Kidney glomerular epithelial cell (primary cell): ENCODE measurements at regions not wholly inside any gene's neighbourhood (a gene's known extent, or its start where the extent isn't known, plus 50 kb on each side); places are given as distances from the start of the nearest gene placed in this dataset.

Experiments used
- DNase-seq: peaks from one replicate; lab custom pipeline; 2025; lab: John Stamatoyannopoulos, UW

GRCh38 chr14:97874394-97874793 is 1077.2 kb downstream of the VRK1 start:
- no peak for DNase-seq

- DNase-seq: no peak
Measured at GRCh38 chr14:97878206-97878605, 1081.0 kb downstream of the VRK1 start.

GRCh38 chr14:97878727-97879126 is 1081.5 kb downstream of the VRK1 start:
- DNase-seq: no peak

GRCh38 chr14:97887690-97888089 is 1090.5 kb downstream of the VRK1 start:
- DNase-seq: no peak

- no peak for DNase-seq
Measured at GRCh38 chr14:97888331-97888730, 1091.1 kb downstream of the VRK1 start.

- DNase-seq: no peak
Measured at GRCh38 chr14:97891515-97891914, 1094.3 kb downstream of the VRK1 start.

- no peak for DNase-seq
Measured at GRCh38 chr14:97894552-97894951, 1097.4 kb downstream of the VRK1 start.

GRCh38 chr14:97900196-97900854 is 1103.1 kb downstream of the VRK1 start:
- no peak for DNase-seq

- no peak for DNase-seq
Measured at GRCh38 chr14:97902630-97903029, 1105.4 kb downstream of the VRK1 start.

GRCh38 chr14:97903821-97904220 is 1106.6 kb downstream of the VRK1 start:
- DNase-seq: no peak

GRCh38 chr14:97912217-97912616 is 1115.0 kb downstream of the VRK1 start:
- DNase-seq: no peak

GRCh38 chr14:97916100-97916499 is 1118.9 kb downstream of the VRK1 start:
- no peak for DNase-seq

GRCh38 chr14:97916669-97917568 is 1119.7 kb downstream of the VRK1 start:
- no peak for DNase-seq

GRCh38 chr14:97920201-97920600 is 1123.0 kb downstream of the VRK1 start:
- DNase-seq: no peak

GRCh38 chr14:97921296-97921695 is 1124.1 kb downstream of the VRK1 start:
- no peak for DNase-seq

- DNase-seq: no peak
Measured at GRCh38 chr14:97924922-97925613, 1127.9 kb downstream of the VRK1 start.

GRCh38 chr14:97930166-97930565 is 1133.0 kb downstream of the VRK1 start:
- no peak for DNase-seq

- DNase-seq: no peak
Measured at GRCh38 chr14:97931273-97931672, 1134.1 kb downstream of the VRK1 start.

- DNase-seq: no peak
Measured at GRCh38 chr14:97942921-97943320, 1145.7 kb downstream of the VRK1 start.

GRCh38 chr14:97943619-97944018 is 1146.4 kb downstream of the VRK1 start:
- DNase-seq: no peak

- no peak for DNase-seq
Measured at GRCh38 chr14:97944380-97944779, 1147.2 kb downstream of the VRK1 start.

- no peak for DNase-seq
Measured at GRCh38 chr14:97945631-97946030, 1148.4 kb downstream of the VRK1 start.

GRCh38 chr14:97946240-97946639 is 1149.1 kb downstream of the VRK1 start:
- DNase-seq: no peak
